ENCODE measurements at regions not wholly inside any gene's neighbourhood (a gene's known extent, or its start where the extent isn't known, plus 50 kb on each side); places are given as distances from the start of the nearest gene placed in this dataset.

DNA sequence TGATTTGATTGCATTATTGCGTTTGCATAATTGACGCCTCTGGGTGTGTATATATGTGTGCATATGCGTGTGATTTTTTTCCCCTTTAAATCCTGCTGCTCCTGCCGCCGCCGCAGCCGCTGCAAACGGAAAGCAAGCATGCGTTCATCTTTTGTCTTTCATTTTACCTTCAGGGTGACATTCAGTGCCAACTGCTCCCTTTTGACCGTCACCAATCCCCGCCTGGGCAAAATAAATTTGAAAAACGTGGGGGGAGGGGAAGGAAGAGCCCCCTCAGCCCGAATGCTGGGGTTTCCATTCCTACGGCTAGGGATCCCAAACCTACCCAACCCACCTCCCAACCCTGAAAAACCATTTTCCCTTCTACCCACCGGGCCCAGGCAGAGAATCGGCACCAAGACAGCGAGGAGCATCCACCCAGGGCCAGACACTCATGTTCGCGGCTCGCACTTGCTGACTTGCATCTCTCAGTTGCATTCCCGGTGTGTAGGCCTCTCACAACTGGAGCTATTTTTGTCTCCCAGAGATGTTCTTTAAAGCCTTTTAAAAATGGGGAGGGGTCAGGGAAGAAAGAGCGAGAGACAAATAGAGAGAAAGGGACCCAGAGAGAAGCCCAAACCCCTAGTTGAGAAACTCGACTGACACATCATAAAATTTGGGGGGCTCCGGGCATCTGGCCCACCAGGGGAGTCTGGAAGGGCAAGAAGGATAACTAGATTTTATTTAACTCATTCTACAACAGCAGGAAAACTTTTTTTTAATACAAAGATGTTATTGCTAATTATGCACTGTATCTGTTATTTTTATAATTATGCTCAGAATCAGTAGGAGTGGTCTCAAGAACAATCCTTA is 367.1 kb upstream of the ESRRG start:
- no peak for DNase-seq (ENCODE audit: low read depth in 2 of 2)

DNA sequence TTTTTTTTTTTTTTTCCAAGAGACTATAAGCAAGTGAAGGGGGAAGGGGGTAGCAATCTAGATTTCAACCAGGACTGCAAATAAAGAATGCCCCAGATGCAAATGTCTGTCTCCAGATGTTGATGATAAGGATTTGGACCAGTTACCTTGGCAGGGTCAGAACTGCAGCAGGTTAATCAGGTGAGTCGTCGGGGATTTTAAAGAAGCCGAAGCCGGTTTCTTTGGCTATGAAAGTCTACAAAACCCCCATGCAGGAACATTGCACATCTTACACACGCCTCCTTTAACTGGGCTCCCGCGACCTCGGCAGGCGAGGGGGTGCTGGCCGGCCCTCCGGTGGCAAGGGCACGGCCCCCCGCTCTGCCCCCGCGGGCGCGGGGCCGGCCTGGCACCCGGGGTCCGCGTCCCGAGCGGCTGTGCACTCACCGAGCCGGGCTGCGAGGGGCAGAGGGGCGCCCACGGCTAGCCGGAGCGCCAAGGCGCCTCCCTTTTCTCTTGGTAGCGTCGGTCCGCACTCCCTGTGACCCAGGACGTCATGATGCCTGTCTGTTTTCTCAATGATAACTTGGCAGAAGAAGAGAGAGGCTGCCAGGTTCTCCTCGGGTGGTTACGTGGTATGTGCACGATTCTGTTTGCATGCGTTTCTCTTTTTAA is 366.3 kb upstream of the ESRRG start:
- DNase-seq (ENCODE audit: low read depth in 2 of 2) = no peak

DNA sequence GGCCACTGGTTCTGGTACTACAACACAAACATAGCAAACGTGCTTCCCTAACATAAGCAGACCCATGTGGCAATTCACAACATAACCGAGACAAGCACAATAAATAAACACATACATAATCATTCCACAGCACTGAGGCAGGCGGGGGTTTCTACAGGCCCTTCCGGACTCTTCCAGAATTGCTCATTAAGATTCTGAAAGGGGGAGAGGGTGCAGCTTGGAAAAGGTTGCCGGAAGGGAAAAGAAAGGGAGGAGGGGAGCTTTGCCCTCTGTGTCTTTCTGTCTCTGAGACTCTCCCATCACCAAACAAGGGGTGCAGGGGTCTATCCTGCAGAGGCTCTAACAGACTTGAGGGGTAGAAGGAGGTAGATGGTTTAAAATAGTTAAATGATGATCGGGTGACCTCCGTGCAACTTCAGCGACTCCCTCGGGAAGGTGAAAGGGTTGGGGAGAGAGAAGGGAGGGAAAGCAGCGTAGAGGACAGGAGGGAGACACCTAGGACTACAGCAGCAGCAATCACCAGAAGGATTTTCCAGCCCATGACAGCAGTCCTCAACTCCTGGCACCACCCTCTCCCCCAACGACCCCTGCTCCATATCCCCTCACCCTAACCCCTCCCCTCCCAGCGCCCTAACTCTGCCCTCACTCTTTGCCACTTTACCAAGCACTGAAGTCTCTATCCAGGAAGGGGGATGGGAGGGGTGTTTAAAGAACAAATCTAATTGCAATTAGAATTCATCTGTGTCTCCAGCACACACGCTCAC is 365.5 kb upstream of the ESRRG start:
- DNase-seq (ENCODE audit: low read depth in 2 of 2) = no peak

DNA sequence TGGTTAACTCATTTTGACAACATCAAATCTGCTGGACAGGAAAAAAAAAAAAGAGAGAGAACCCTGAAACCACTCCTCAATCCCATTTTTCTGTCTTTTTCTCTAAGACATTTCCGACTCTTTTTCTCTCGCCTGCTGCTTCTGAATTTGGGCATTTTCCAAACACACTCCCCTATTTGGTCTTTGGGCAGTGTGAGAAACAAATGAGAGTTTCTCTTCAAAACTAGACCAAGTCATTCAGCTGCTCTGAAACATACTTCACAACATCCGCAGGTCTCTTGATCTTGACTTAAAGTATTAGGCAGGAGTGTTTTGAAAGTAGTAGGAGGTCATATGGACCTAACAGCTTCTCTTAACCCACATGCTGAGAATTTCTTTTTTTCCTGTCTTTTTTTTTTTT is 364.8 kb upstream of the ESRRG start:
- no peak for DNase-seq (ENCODE audit: low read depth in 2 of 2)

GRCh38 chr1:217079584-217079983 is 356.4 kb upstream of the ESRRG start:
- DNase-seq (ENCODE audit: low read depth in 2 of 2) = no peak

DNA sequence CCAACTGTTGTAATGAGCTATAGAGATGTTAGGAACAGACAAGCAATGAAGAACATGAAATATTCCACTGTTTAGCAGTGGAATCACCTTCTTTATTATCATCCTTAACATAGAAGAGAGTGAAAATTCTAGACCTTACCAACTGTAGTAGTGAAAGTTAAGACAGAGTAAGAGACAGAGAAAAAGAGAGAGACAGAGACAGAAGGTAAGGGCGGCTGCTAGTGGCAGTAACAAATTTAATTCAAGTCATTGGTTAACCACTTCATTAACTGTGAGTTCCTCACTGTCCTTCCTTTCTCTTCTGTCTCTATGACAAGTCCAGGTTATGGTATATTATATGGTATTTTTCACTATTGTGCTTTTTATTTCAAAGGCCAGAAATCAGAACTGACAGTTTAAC is 355.7 kb upstream of the ESRRG start:
- no peak for DNase-seq (ENCODE audit: low read depth in 2 of 2)

GRCh38 chr1:217078078-217078690 is 355.0 kb upstream of the ESRRG start:
- DNase-seq (ENCODE audit: low read depth in 2 of 2) = no peak

- DNase-seq (ENCODE audit: low read depth in 2 of 2) = no peak
Observed at GRCh38 chr1:217077426-217077825, 354.2 kb upstream of the ESRRG start.

- no peak for DNase-seq (ENCODE audit: low read depth in 2 of 2)
Observed at GRCh38 chr1:217076902-217077301, 353.7 kb upstream of the ESRRG start.

DNA sequence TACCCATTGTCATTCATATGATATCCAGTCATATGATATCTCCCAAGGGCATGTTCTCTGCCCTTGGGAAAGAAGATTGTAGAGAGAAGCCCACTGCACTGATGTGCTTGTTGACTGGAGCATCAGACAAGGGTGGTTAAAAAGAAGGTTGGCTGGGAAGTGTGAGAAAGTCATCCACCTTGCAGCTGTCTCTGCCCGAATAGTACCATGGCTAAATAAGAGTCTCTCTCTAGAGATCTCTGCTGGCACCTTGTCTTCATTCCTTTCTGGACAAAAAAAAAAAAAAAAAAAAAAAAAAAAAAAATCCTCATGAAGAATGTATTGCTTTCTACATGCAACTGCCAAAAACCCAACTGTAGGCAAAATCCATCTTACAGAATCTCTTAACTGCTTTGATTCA is 349.7 kb upstream of the ESRRG start:
- DNase-seq (ENCODE audit: low read depth in 2 of 2) = no peak

DNA sequence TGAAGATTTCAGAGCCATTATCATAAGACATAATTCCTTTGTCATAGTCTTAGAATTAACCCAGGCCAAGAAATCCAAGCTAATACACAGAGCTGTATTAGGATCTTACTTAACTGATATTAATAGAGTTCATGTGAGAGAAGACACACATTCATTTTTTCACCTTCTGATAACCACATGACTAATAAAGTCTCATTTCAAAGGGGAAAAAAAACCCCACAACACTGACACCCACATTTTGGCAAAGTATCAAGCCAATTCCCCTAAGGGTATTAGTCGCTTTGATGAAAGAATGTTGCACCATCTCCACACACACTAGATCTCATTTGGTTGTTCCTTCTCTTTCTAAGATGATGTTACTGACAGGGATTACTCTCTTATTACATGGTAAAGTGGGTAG is 344.4 kb upstream of the ESRRG start:
- no peak for DNase-seq (ENCODE audit: low read depth in 2 of 2)

- no peak for DNase-seq (ENCODE audit: low read depth in 2 of 2)
Observed at GRCh38 chr1:217066794-217067193, 343.6 kb upstream of the ESRRG start.

GRCh38 chr1:217063172-217063908 is 340.1 kb upstream of the ESRRG start:
- no peak for DNase-seq (ENCODE audit: low read depth in 2 of 2)

DNA sequence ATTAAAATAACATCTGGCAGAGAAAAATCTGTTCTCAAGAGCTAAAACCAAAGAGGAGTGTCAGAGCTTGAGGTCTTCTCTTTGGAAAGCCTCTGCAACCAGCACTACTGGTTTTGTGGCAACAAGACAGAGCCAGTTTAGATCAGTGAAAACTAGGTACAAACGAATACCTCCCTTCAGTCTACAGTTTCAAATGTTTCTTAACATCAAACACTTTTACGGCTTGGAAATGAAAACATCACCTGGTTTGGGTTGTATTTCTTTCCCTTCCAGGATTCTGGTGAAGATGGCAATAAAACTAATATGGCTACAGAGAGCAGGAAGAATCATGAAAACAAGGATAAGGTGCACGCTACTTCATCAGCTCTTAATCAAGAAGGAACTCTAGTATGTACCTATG is 339.4 kb upstream of the ESRRG start:
- DNase-seq (ENCODE audit: low read depth in 2 of 2) = no peak

GRCh38 chr1:217059401-217059800 is 336.2 kb upstream of the ESRRG start:
- DNase-seq (ENCODE audit: low read depth in 2 of 2) = no peak

GRCh38 chr1:217053676-217054075 is 330.4 kb upstream of the ESRRG start:
- DNase-seq (ENCODE audit: low read depth in 2 of 2) = no peak

- no peak for DNase-seq (ENCODE audit: low read depth in 2 of 2)
Observed at GRCh38 chr1:217052626-217053025, 329.4 kb upstream of the ESRRG start.

DNA sequence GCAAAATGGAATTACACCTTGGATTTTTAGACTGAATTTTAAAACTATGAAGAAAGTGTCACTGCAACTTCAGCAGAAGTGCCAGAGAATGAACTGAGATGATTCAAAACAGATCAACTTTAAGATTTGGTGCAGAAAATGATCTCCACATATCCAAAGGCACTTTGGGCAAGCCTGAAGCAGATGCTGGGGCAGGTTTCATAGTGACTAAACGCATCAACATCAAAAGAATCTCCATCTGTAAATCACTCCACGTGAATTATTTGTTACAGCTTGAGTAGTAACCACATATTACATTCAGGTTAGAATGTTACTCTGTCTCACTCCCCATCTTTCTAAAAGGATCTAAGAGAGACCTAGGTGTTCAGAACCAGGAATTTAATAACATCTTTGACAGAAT is 329.0 kb upstream of the ESRRG start:
- DNase-seq (ENCODE audit: low read depth in 2 of 2) = no peak

GRCh38 chr1:217049721-217050120 is 326.5 kb upstream of the ESRRG start:
- DNase-seq (ENCODE audit: low read depth in 2 of 2) = no peak

- no peak for DNase-seq (ENCODE audit: low read depth in 2 of 2)
Observed at GRCh38 chr1:217049081-217049480, 325.9 kb upstream of the ESRRG start.

DNA sequence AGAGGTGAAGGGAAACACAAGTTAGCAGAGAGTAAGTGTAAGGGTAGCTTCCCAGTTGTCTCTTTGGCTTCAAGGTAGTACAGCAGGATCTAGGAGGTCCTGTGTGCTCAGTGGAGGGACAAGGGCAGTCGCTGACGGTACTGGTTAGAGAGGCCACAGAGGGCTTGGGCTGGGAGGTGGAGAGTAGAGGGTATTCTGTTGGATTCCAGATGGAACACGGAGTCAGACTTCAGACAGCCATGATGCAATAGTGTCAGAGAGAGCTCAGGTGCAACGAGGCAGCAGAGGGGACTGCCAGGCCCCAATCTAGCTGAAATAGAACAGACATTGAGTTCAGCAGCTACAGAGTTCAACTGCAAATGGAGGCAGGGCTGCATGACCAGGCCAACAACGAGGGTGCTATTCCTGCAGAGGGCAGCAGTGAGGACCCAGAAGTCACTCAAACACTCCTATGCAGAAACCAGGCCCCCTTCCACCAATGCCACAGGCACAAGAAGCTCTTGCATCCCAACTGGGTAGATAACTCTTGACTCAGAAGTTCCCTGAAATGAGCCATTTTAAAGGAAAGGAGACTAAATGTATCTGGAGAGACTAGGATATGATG is 325.0 kb upstream of the ESRRG start:
- peak in 1 of 2 donors; percentile 0 for DNase-seq (ENCODE audit: low read depth in 2 of 2)

Data from stimulated activated CD8-positive, alpha-beta memory T cell treated with anti-CD3 and anti-CD28 coated beads, Interleukin-2, amount 100 ng/mL, for 48 hours (primary cell).